HUES6 (cell line): ENCODE measurements at regions not wholly inside any gene's neighbourhood (a gene's known extent, or its start where the extent isn't known, plus 50 kb on each side); places are given as distances from the start of the nearest gene placed in this dataset.
"Not testable (repeated sequence)": the region's sequence is repeated elsewhere in the genome, so short reads cannot be mapped to it uniquely, and the experiment has no call there.

Source experiments
- H3K27ac ChIP-seq: 2 replicates; pipeline ENCODE4 v1.7.0; 2013; ENCODE audit warnings: low read depth, mild to moderate bottlenecking, low read length, inconsistent platforms
- H3K27me3 ChIP-seq: 2 replicates; pipeline ENCODE4 v1.6.1; 2013; ENCODE audit warnings: low read length; ENCODE audit not compliant: control insufficient read depth, insufficient read depth
- H3K36me3 ChIP-seq: 2 replicates; pipeline ENCODE4 v1.6.1; 2013; ENCODE audit warnings: low read length; ENCODE audit not compliant: control insufficient read depth, insufficient read depth
- H3K4me1 ChIP-seq: 2 replicates; pipeline ENCODE4 v1.6.1; 2013; ENCODE audit warnings: low read length; ENCODE audit not compliant: control insufficient read depth, insufficient read depth
- H3K4me3 ChIP-seq: 2 replicates; pipeline ENCODE4 v1.5.1; 2013; ENCODE audit warnings: low read depth, low read length
- H3K9ac ChIP-seq: one replicate; pipeline ENCODE4 v1.6.1; 2013; ENCODE audit warnings: mild to moderate bottlenecking, low read length
- H3K9me3 ChIP-seq: 2 replicates; pipeline ENCODE4 v1.6.1; 2013; ENCODE audit warnings: low read depth, low read length; ENCODE audit not compliant: control insufficient read depth, insufficient read depth

GRCh38 chrX:5314148-5314547 lies 914.5 kb downstream of the NLGN4X start:
- no peaks in the 10 kb centered on the region for H3K9me3 ChIP-seq
- H3K36me3 ChIP-seq: no peaks in the 10 kb centered on the region
- no peak overlapping the region for H3K4me3 ChIP-seq
- no peak overlapping the region for H3K27ac ChIP-seq
- no peak overlapping the region for H3K9ac ChIP-seq
- no peaks in the 10 kb centered on the region for H3K4me1 ChIP-seq
- no peaks in the 10 kb centered on the region for H3K27me3 ChIP-seq

GRCh38 chrX:5307416-5307815 lies 921.3 kb downstream of the NLGN4X start:
- no peak overlapping the region for H3K9ac ChIP-seq
- H3K27ac ChIP-seq: no peak overlapping the region
- H3K27me3 ChIP-seq: no peaks in the 10 kb centered on the region
- H3K4me3 ChIP-seq: no peak overlapping the region
- H3K36me3 ChIP-seq: no peaks in the 10 kb centered on the region
- no peaks in the 10 kb centered on the region for H3K9me3 ChIP-seq
- H3K4me1 ChIP-seq: no peaks in the 10 kb centered on the region

GRCh38 chrX:5306654-5307121 lies 922.0 kb downstream of the NLGN4X start:
- H3K4me3 ChIP-seq: no peak overlapping the region
- no peak overlapping the region for H3K27ac ChIP-seq

GRCh38 chrX:5305452-5305851 lies 923.2 kb downstream of the NLGN4X start:
- no peak overlapping the region for H3K4me3 ChIP-seq
- H3K27me3 ChIP-seq: no peaks in the 10 kb centered on the region
- no peaks in the 10 kb centered on the region for H3K9me3 ChIP-seq
- no peaks in the 10 kb centered on the region for H3K4me1 ChIP-seq
- H3K9ac ChIP-seq: no peak overlapping the region
- H3K27ac ChIP-seq: no peak overlapping the region
- no peaks in the 10 kb centered on the region for H3K36me3 ChIP-seq

More at GRCh38 chrX:5306654-5307121, 922.0 kb downstream of the NLGN4X start:
- Histone ChIP-seq H3K27me3 (no peaks in the 10 kb centered on the region), H3K4me1 (no peaks in the 10 kb centered on the region), H3K36me3 (no peaks in the 10 kb centered on the region), H3K9me3 (no peaks in the 10 kb centered on the region), H3K9ac (no peak overlapping the region)

GRCh38 chrX:5295004-5295403 lies 933.7 kb downstream of the NLGN4X start:
- H3K27me3 ChIP-seq: no peaks in the 10 kb centered on the region
- no peaks in the 10 kb centered on the region for H3K36me3 ChIP-seq
- H3K9me3 ChIP-seq: 0 out of 2 replicates have a peak, but pooled peaks cover 2% of the 10 kb centered on the region
- H3K9ac ChIP-seq: no peak overlapping the region
- no peaks in the 10 kb centered on the region for H3K4me1 ChIP-seq
- H3K4me3 ChIP-seq: no peak overlapping the region
- H3K27ac ChIP-seq: no peak overlapping the region

- Histone ChIP-seq H3K9me3 (peaks cover 24% of the 10 kb centered on the region), H3K4me3 (no peak overlapping the region), H3K27me3 (no peaks in the 10 kb centered on the region), H3K27ac (no peak overlapping the region), H3K4me1 (no peaks in the 10 kb centered on the region), H3K9ac (no peak overlapping the region), H3K36me3 (no peaks in the 10 kb centered on the region)
These were observed 938.0 kb downstream of the NLGN4X start for GRCh38 chrX:5290635-5291034.

GRCh38 chrX:5289949-5290348 lies 938.7 kb downstream of the NLGN4X start:
- H3K9ac ChIP-seq, H3K27me3 ChIP-seq, H3K4me3 ChIP-seq, H3K4me1 ChIP-seq, H3K27ac ChIP-seq, H3K36me3 ChIP-seq: not testable (repeated sequence)
- peaks cover 24% of the 10 kb centered on the region for H3K9me3 ChIP-seq

- no peaks in the 10 kb centered on the region for H3K4me1 ChIP-seq
- no peaks in the 10 kb centered on the region for H3K36me3 ChIP-seq
- H3K4me3 ChIP-seq: no peak overlapping the region
- H3K27ac ChIP-seq: no peak overlapping the region
- H3K27me3 ChIP-seq: no peaks in the 10 kb centered on the region
- H3K9ac ChIP-seq: no peak overlapping the region
- peaks cover 13% of the 10 kb centered on the region; the same call in 1 of the 2 replicates for H3K9me3 ChIP-seq
These were observed 949.8 kb downstream of the NLGN4X start for GRCh38 chrX:5278908-5279307.

GRCh38 chrX:5265324-5265850 lies 963.3 kb downstream of the NLGN4X start:
- no peak overlapping the region for H3K27ac ChIP-seq
- no peaks in the 10 kb centered on the region for H3K4me1 ChIP-seq
- H3K9me3 ChIP-seq: peaks cover 10% of the 10 kb centered on the region
- H3K27me3 ChIP-seq: no peaks in the 10 kb centered on the region
- no peak overlapping the region for H3K9ac ChIP-seq
- no peak overlapping the region for H3K4me3 ChIP-seq
- no peaks in the 10 kb centered on the region for H3K36me3 ChIP-seq

- Histone ChIP-seq H3K36me3 (no peaks in the 10 kb centered on the region), H3K27me3 (no peaks in the 10 kb centered on the region), H3K4me3 (no peak overlapping the region), H3K9ac (no peak overlapping the region), H3K27ac (no peak overlapping the region), H3K9me3 (no peaks in the 10 kb centered on the region), H3K4me1 (no peaks in the 10 kb centered on the region)
These were observed 978.6 kb downstream of the NLGN4X start for GRCh38 chrX:5250106-5250505.

GRCh38 chrX:5242091-5242790 lies 986.4 kb downstream of the NLGN4X start:
- Histone ChIP-seq H3K9ac (peak overlapping the region; percentile 67), H3K9me3 (peaks cover 17% of the 10 kb centered on the region), H3K27me3 (no peaks in the 10 kb centered on the region), H3K36me3 (peaks cover 2% of the 10 kb centered on the region; the same call in 1 of the 2 replicates), H3K4me3 (peak overlapping the region; percentile 44), H3K4me1 (peaks cover 23% of the 10 kb centered on the region), H3K27ac (peak overlapping the region; percentile 89)
